HG03280 (cell line): ENCODE measurements at regions not wholly inside any gene's neighbourhood (a gene's known extent, or its start where the extent isn't known, plus 50 kb on each side); places are given as distances from the start of the nearest gene placed in this dataset.

Source experiments
- ATAC-seq: cut with Tn5 transposase; IDR thresholded peaks from one replicate; pipeline ENCODE4 v1.9.1; 2021; ENCODE audit warnings: mild to moderate bottlenecking, moderate library complexity; ENCODE audit not compliant: unreplicated experiment

GRCh38 chr18:51802569-51803428 is 537.2 kb upstream of the DCC start:
- no peak for ATAC-seq

GRCh38 chr18:51807336-51807735 is 532.7 kb upstream of the DCC start:
- ATAC-seq: no peak

- no peak for ATAC-seq
Measured at GRCh38 chr18:51811883-51812282, 528.1 kb upstream of the DCC start.

GRCh38 chr18:51813740-51814139 is 526.3 kb upstream of the DCC start:
- ATAC-seq: no peak

DNA sequence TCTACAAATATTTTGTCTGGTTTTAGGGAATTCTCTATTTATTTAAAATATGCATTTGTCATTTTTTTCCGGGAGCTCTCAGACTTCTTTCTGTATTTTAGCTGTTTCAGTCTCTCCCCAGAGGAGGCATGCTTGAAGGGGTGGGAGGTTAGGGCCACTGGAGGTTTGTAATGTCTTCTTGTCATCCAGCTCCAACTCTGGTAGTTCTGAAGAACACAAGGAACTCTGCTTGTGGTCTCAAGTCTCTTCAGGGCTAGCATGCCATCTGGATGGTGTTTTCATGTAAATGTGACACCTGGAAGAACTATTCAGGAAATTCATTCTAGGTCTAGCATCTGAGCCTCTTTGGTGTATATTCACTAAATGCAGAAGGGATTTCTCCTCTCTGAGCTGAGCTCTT is 518.4 kb upstream of the DCC start:
- ATAC-seq: no peak

DNA sequence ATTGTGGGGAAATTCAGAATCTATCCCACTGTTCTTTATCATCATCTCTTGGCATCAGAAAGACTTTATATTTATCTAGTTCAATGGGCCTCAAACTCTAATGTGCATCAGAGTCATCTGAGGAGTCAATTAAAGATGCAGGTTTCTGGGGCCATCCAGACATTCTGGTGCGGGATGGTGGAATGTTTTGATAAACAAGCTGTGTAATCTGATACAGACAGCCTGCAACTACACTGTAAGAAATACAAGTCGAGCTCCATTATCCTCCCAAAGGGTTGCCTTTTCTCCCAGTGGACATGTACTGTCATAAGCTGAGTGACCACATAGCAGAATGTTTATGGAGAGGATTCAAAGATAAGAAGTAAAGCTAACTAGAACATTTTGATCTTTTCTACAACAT is 515.3 kb upstream of the DCC start:
- no peak for ATAC-seq

- ATAC-seq: no peak
Measured at GRCh38 chr18:51833850-51834249, 506.1 kb upstream of the DCC start.

GRCh38 chr18:51848702-51849101 is 491.3 kb upstream of the DCC start:
- ATAC-seq: no peak

DNA sequence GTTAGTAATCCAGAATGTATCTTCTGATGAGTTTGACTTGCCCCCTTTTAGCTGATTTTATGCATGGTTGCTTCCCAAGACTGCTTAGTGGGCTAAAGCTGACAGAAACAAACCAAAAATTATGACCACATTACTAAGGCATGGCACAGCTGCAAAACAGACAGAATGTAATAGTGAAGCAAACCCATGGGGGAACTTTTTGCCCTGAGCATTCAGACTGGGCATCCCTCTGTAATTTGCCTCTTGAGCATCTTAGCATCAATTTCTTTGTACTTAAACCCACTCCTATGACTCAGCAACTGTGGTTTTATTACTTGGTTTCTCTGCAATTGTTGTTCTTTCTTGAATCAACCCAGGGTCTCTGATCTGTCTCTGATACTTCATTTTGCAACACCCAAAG is 487.3 kb upstream of the DCC start:
- no peak for ATAC-seq

DNA sequence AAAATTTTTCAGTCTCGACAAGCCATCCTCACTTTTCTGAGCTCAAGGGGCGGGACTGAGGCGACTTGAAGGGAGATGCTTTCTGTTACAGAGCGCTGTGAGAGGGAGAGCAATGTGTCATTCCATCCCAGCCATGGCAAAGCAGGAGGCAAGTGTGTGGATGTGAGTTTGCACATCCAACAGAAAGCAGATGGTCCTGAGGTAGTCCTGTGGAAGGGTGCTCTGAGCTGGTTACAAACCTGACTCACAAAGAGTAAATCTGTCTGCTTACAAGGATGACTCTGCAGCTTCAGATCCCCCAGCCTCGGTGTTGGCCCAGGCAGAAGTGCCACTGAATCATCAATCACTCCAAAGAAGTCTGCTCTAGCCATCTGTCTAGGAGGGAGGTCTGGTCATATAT is 482.0 kb upstream of the DCC start:
- ATAC-seq: no peak

GRCh38 chr18:51861046-51861445 is 479.0 kb upstream of the DCC start:
- ATAC-seq: no peak

- no peak for ATAC-seq
Measured at GRCh38 chr18:51862051-51862715, 477.8 kb upstream of the DCC start.

DNA sequence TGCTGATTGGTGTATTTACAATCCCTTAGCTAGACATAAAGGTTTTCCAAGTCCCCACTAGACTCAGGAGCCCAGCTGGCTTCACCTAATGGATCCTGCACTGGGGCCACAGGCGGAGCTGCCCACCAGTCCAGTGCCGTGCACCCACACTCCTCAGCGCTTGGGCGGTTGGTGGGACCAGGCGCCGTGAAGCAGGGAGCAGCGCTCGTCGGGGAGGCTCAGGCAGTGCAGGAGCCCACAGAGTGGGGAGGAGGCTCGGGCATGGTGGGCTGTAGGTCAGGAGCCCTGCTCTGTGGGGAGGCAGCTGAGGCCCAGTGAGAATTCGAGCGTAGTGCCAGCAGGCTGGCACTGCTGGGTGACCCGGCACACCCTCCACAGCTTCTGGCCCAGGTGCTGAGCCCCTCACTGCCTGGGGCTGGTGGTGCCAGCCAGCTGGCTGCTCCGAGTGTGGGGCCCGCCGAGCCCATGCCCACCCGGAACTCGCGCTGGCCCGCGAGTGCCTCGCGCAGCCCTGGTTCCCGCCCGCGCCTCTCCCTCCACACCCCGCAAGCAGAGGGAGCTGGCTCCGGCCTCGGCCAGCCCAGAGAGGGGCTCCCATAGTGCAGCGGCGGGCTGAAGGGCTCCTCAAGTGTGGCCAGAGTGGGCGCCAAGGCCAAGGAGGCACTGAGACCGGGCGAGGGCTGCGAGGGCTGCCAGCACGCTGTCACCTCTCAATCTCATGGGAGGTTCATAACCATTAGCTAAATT is 475.6 kb upstream of the DCC start:
- ATAC-seq: no peak

DNA sequence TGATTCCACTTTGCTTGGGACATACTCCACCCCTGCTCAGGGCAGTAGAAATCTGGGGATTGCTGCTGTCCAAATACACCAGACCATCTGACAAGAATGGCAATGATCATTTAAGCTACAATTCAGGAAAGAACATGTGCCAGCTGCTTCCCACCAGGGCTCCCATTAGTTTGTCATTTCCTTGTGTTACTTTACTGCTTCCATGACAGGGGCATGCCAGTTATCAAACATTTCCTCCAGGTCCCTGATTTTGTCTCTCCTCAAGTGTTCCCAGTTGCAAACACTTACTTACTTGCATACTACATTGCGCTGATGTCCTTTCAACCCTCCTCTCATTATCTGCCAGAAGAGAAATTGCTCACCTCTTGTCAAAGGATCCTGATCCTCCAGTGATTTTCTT is 474.5 kb upstream of the DCC start:
- ATAC-seq: no peak

GRCh38 chr18:51867767-51868166 is 472.2 kb upstream of the DCC start:
- no peak for ATAC-seq

- no peak for ATAC-seq
Measured at GRCh38 chr18:51878724-51879123, 461.3 kb upstream of the DCC start.

DNA sequence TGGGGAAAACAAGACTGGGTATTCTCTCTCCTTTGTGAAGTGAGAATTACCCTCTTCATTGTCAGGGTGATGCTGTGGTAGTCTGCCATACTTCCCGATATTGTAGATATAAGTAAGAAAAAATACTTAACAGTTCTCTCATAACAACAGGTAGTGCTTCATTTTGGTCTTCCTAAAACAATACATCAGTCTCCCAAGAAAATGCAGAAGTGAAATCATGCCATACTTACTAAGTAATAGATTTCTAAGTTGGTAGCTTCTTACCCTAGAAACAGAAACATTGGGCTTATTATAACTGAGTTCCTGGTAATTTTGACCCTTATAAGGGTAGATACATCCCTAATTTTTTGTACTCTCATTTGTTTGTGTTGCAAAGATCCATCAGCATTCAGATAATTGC is 460.7 kb upstream of the DCC start:
- no peak for ATAC-seq

- ATAC-seq: no peak
Measured at GRCh38 chr18:51881394-51881793, 458.6 kb upstream of the DCC start.

- ATAC-seq: no peak
Measured at GRCh38 chr18:51884039-51884438, 456.0 kb upstream of the DCC start.

GRCh38 chr18:51890762-51891161 is 449.2 kb upstream of the DCC start:
- ATAC-seq: no peak

- no peak for ATAC-seq
Measured at GRCh38 chr18:51891876-51892275, 448.1 kb upstream of the DCC start.

- no peak for ATAC-seq
Measured at GRCh38 chr18:51897884-51898283, 442.1 kb upstream of the DCC start.
